ENCODE measurements at regions not wholly inside any gene's neighbourhood (a gene's known extent, or its start where the extent isn't known, plus 50 kb on each side); places are given as distances from the start of the nearest gene placed in this dataset.
A peak's percentile ranks its signal among the peaks of the same experiment; 100 is the strongest.

- DNase-seq: no peak
- Mint-ChIP-seq H3K27me3 (ENCODE audit: insufficient read depth) (peaks cover 1% of the 10 kb centered on the region), H3K27ac (no peak overlapping the region), H3K4me1 (no peaks in the 10 kb centered on the region), H3K9me3 (no peaks in the 10 kb centered on the region), H3K36me3 (ENCODE audit: low read depth) (no peaks in the 10 kb centered on the region), H3K4me3 (no peak overlapping the region)
- 83 to 94% methylated on average over 1 of the region's 1 CpG for WGBS, 2 experiments (ENCODE audit: insufficient coverage in 1 of 2, insufficient read length in 1 of 2)
- no peak overlapping the region for H3K9ac ChIP-seq (ENCODE audit: extremely low read depth, low read length, poor library complexity, severe bottlenecking)
- no peak overlapping the region for H3K4me3 ChIP-seq (ENCODE audit: low read length)
- no peak for TF ChIP-seq CTCF (conservative IDR thresholded peaks at IDR 0.05)
- no peaks in the 10 kb centered on the region for H3K9me3 ChIP-seq (ENCODE audit: control insufficient read depth, low read length)
- H3K4me1 ChIP-seq (ENCODE audit: control insufficient read depth, insufficient read depth, low read length): no peaks in the 10 kb centered on the region
- H3K36me3 ChIP-seq (ENCODE audit: control insufficient read depth, insufficient read depth, low read length): no peaks in the 10 kb centered on the region
- no peaks in the 10 kb centered on the region for H3K27me3 ChIP-seq (ENCODE audit: control insufficient read depth, insufficient read depth, low read length, poor library complexity, severe bottlenecking)
- H3K27ac ChIP-seq (ENCODE audit: low read depth, low read length): no peak overlapping the region
Measured at GRCh38 chr11:37718431-37718999, 1120.5 kb upstream of the RAG2 start.

DNA sequence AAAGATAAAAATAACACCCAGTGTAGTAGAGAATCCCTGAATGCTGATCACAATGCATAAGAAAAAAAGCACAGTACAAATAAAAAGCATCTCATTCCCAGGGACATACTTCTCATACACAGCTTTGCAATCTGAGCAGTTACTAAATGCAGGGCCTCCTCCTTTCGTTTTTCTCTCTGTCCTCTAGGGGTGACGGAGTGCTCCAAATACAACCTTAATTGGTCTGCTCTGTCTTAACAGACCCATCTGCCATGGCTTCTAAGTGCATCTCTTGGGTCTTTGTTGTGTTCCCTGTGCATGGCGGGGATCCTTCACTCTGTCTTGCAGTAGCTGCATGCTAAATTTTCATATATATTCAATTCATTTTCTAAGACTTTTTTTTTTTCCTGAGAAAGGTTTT, 1114.2 kb upstream of the RAG2 start:
- no peaks in the 10 kb centered on the region for H3K9me3 Mint-ChIP-seq
- no peaks in the 10 kb centered on the region for H3K36me3 ChIP-seq (ENCODE audit: control insufficient read depth, insufficient read depth, low read length)
- no peak overlapping the region for H3K4me3 ChIP-seq (ENCODE audit: low read length)
- H3K27me3 ChIP-seq (ENCODE audit: control insufficient read depth, insufficient read depth, low read length, poor library complexity, severe bottlenecking): no peaks in the 10 kb centered on the region
- no peaks in the 10 kb centered on the region for H3K36me3 Mint-ChIP-seq (ENCODE audit: low read depth)
- DNase-seq: peak; percentile 66
- 39 to 43% methylated on average over 3 of the region's 3 CpGs for WGBS, 2 experiments (ENCODE audit: insufficient coverage in 1 of 2, insufficient read length in 1 of 2)
- H3K9ac ChIP-seq (ENCODE audit: extremely low read depth, low read length, poor library complexity, severe bottlenecking): no peak overlapping the region
- no peaks in the 10 kb centered on the region for H3K4me1 Mint-ChIP-seq
- H3K4me3 Mint-ChIP-seq: no peak overlapping the region
- no peaks in the 10 kb centered on the region for H3K9me3 ChIP-seq (ENCODE audit: control insufficient read depth, low read length)
- no peak overlapping the region for H3K27ac ChIP-seq (ENCODE audit: low read depth, low read length)
- H3K27me3 Mint-ChIP-seq (ENCODE audit: insufficient read depth): peaks cover 1% of the 10 kb centered on the region
- peak; percentile 74 for TF ChIP-seq CTCF (conservative IDR thresholded peaks at IDR 0.05)
- no peaks in the 10 kb centered on the region for H3K4me1 ChIP-seq (ENCODE audit: control insufficient read depth, insufficient read depth, low read length)
- H3K27ac Mint-ChIP-seq: no peak overlapping the region

DNA sequence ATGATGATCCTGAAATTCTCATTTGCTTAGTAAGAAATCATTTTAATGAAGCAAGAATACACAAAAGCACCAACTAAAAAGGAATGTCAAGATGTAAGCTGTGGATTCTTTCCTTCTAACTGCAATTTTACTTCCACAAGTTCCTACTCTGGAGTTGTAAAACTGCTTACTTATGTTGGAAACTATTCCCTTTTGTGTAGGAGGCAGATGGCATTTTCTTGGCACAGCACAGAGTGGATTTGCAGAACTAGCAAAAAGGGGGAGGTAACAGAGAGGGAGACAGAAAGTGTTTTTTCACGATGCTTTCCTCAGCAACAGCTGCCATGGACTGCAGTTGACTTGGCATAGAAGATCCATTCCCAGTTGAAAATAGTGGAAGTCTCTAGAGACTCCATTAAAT, 1112.0 kb upstream of the RAG2 start:
- no peak overlapping the region for H3K9ac ChIP-seq (ENCODE audit: extremely low read depth, low read length, poor library complexity, severe bottlenecking)
- H3K9me3 ChIP-seq (ENCODE audit: control insufficient read depth, low read length): no peaks in the 10 kb centered on the region
- Mint-ChIP-seq H3K9me3 (no peaks in the 10 kb centered on the region), H3K4me1 (no peaks in the 10 kb centered on the region), H3K27me3 (ENCODE audit: insufficient read depth) (no peaks in the 10 kb centered on the region), H3K36me3 (ENCODE audit: low read depth) (no peaks in the 10 kb centered on the region), H3K27ac (no peak overlapping the region), H3K4me3 (no peak overlapping the region)
- H3K4me3 ChIP-seq (ENCODE audit: low read length): no peak overlapping the region
- H3K27me3 ChIP-seq (ENCODE audit: control insufficient read depth, insufficient read depth, low read length, poor library complexity, severe bottlenecking): no peaks in the 10 kb centered on the region
- H3K4me1 ChIP-seq (ENCODE audit: control insufficient read depth, insufficient read depth, low read length): no peaks in the 10 kb centered on the region
- no peak overlapping the region for H3K27ac ChIP-seq (ENCODE audit: low read depth, low read length)
- no peak for DNase-seq
- WGBS, 2 experiments (ENCODE audit: insufficient coverage in 1 of 2, insufficient read length in 1 of 2): 92 to 100% methylated on average over 1 of the region's 1 CpG
- TF ChIP-seq CTCF (conservative IDR thresholded peaks at IDR 0.05): no peak
- H3K36me3 ChIP-seq (ENCODE audit: control insufficient read depth, insufficient read depth, low read length): no peaks in the 10 kb centered on the region
